ENCODE measurements at regions not wholly inside any gene's neighbourhood (a gene's known extent, or its start where the extent isn't known, plus 50 kb on each side); places are given as distances from the start of the nearest gene placed in this dataset.
A peak's percentile ranks its signal among the peaks of the same experiment; 100 is the strongest.

- no peak for DNase-seq
Observed at GRCh38 chr18:32621034-32621433, 150.4 kb upstream of the GAREM1 start.

GRCh38 chr18:32618546-32618945, 147.9 kb upstream of the GAREM1 start:
- DNase-seq = no peak

- no peak for DNase-seq
Observed at GRCh38 chr18:32613821-32614220, 143.1 kb upstream of the GAREM1 start.

GRCh38 chr18:32612651-32613050, 142.0 kb upstream of the GAREM1 start:
- no peak for DNase-seq

GRCh38 chr18:32610176-32610575, 139.5 kb upstream of the GAREM1 start:
- DNase-seq = no peak

GRCh38 chr18:32607816-32608215, 137.1 kb upstream of the GAREM1 start:
- DNase-seq = no peak

GRCh38 chr18:32598144-32598543, 127.5 kb upstream of the GAREM1 start:
- no peak for DNase-seq

- DNase-seq = no peak
Observed at GRCh38 chr18:32596501-32596900, 125.8 kb upstream of the GAREM1 start.

GRCh38 chr18:32595832-32596231, 125.2 kb upstream of the GAREM1 start:
- DNase-seq = no peak

- DNase-seq = no peak
Observed at GRCh38 chr18:32588191-32588590, 117.5 kb upstream of the GAREM1 start.

GRCh38 chr18:32583431-32583830, 112.7 kb upstream of the GAREM1 start:
- DNase-seq = no peak

- no peak for DNase-seq
Observed at GRCh38 chr18:32582455-32582854, 111.8 kb upstream of the GAREM1 start.

- no peak for DNase-seq
Observed at GRCh38 chr18:32577561-32577960, 106.9 kb upstream of the GAREM1 start.

GRCh38 chr18:32576296-32576916, 105.7 kb upstream of the GAREM1 start:
- DNase-seq = peak; percentile 14

- no peak for DNase-seq
Observed at GRCh38 chr18:32566960-32567359, 96.3 kb upstream of the GAREM1 start.

- no peak for DNase-seq
Observed at GRCh38 chr18:32553640-32554365, 83.1 kb upstream of the GAREM1 start.

- DNase-seq = no peak
Observed at GRCh38 chr18:32553174-32553573, 82.5 kb upstream of the GAREM1 start.

- DNase-seq = peak; percentile 49
Observed at GRCh38 chr18:32552421-32553030, 81.8 kb upstream of the GAREM1 start.

GRCh38 chr18:32550963-32551362, 80.3 kb upstream of the GAREM1 start:
- DNase-seq = no peak

- DNase-seq = peak; percentile 27
Observed at GRCh38 chr18:32549248-32550110, 78.8 kb upstream of the GAREM1 start.

GRCh38 chr18:32548688-32549087, 78.0 kb upstream of the GAREM1 start:
- DNase-seq = no peak

- DNase-seq = no peak
Observed at GRCh38 chr18:32545631-32546030, 74.9 kb upstream of the GAREM1 start.

- DNase-seq = no peak
Observed at GRCh38 chr18:32544088-32544487, 73.4 kb upstream of the GAREM1 start.

All from HCEC 1CT (cell line).